Islet precursor cell (in vitro differentiated cells): ENCODE measurements at regions not wholly inside any gene's neighbourhood (a gene's known extent, or its start where the extent isn't known, plus 50 kb on each side); places are given as distances from the start of the nearest gene placed in this dataset.
A peak's percentile ranks its signal among the peaks of the same experiment; 100 is the strongest.
"Not testable (repeated sequence)": the region's sequence is repeated elsewhere in the genome, so short reads cannot be mapped to it uniquely, and the experiment has no call there.

Experiments
- DNase-seq: peaks from one replicate; pipeline ENCODE4 v3.0.0-alpha.2; 2018

GRCh38 chr9:41272879-41273548 is 83.9 kb upstream of the ZNG1F start:
- DNase-seq: peak; percentile 56

DNA sequence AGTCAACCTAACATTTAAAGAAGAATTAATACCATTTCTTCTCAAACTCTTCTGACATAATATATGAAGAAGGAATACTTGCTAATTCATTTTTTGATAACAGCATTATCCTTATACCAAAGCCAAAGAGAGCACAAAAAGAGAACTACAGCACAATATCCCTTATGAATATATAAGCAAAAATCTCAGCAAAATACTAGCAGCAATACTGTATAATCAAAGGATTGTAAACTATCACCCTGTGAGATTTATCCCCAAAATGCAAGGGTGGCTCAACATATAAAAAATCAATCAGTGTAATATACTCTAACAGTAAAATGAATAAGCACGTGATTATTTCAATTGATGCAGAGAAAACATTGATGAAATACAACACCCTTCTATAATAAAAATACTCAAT is 81.9 kb upstream of the ZNG1F start:
- not testable (repeated sequence) for DNase-seq

GRCh38 chr9:41269471-41269870 is 80.4 kb upstream of the ZNG1F start:
- DNase-seq: peak; percentile 63

DNA sequence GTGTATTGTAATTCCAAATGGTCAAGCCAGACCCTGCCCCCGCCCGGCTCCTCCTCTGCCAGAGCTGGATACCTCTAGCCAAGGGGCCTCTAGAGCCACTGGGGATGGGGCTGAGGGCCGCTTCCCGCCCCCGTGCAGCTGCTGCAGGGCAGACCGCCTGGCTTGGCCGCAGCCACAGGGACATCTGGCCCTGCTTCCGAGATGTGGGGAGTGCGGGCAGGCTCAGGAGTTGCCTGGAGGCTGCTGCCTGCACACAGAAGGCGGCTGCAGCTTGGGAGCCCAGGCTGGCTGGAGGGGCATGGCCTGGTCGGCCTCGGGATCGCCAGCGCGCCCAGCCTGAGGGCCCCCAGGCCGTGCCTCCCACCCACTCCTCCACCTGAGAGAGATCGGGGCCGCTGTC is 79.9 kb upstream of the ZNG1F start:
- DNase-seq: peak; percentile 73

DNA sequence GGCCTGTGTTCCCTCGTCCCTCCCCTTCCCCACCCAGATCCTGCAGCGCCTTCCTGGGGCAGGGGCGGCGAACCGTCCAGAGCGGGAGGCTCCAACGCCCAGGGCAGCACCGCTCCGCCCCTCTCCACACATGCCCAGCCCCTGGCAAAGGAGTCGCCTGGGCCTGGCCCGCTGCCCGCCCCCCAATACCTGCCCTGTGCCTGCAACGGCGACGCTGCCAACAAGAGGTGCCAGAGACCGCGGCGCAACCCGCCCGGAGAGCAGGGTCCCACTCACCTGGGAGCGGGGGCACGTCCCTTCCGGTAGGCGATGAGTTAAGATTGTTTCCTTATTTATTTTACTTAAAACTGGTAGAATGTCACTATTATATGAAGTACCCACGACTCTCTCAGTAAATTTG is 77.5 kb upstream of the ZNG1F start:
- peak; percentile 37 for DNase-seq

DNA sequence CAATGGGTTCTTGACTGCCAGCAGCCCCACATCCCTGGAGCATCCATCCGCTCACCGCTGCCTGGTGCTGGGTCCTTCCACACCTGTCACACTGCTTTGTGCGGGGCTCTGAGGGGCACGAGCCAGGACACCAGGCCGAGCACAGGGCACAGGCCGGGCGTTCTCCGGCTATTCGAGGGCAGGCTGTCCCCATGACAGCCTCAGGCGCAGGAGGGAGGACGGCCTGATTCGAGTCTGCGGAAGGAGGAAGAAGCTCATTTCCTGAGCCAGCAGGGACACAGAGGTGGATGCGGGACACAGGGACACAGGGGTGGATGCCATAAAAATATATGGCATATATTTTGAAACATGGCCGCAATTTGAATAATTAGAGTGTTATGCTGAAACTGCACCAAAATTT is 76.9 kb upstream of the ZNG1F start:
- not testable (repeated sequence) for DNase-seq

DNA sequence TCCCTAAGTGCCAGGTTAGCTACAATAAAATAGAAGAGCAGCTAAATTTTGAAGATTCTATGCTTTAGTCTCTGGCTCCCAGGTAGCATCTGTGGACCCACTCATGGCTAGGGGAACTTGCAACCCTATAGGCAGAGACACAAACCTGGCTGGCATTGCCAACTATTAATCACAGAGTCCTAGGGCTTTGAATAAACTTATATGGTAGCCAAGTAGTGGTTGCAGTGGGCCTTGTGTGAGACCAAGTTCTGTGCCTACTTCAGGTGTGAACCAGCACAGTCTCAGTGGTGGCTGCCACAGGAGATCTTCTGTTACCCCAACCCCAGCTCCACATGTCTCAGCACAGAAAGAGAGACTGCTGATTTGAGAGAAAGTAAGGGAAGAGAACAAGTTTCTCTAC is 62.9 kb upstream of the ZNG1F start:
- DNase-seq: not testable (repeated sequence)

DNA sequence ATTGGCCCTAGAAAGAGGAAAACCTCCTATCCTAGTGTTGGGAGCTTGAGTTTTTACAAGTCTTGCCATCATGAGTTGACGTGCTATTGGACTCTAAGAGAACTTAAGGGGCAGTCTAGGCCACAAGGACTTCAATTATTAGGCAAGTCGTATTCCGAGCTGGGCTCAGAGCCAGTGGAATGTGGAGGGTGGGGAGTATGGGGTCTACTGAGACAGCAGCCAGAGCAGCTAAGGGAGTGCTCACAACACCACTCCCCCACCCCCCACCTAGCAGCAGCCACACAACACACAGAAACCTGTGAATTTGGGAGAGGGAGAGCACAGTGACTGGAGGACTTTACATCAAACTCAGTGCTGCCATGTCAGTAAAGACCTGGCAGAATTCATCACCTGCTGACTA is 62.0 kb upstream of the ZNG1F start:
- DNase-seq: not testable (repeated sequence)

GRCh38 chr9:41246702-41247101 is 57.6 kb upstream of the ZNG1F start:
- not testable (repeated sequence) for DNase-seq
